Right ventricle myocardium inferior (tissue), 1 donor: ENCODE measurements at regions not wholly inside any gene's neighbourhood (a gene's known extent, or its start where the extent isn't known, plus 50 kb on each side); places are given as distances from the start of the nearest gene placed in this dataset.
"Not testable (repeated sequence)": the region's sequence is repeated elsewhere in the genome, so short reads cannot be mapped to it uniquely, and the experiment has no call there.

Source experiments
- ATAC-seq: fragments of 200-7000 bp; cut with Tn5 transposase; one replicate; pipeline ENCODE4 v1.9.1; 2020; ENCODE audit warnings: mild to moderate bottlenecking, moderate library complexity
- DNase-seq: peaks from one replicate; pipeline ENCODE4 v3.0.0; 2021; ENCODE audit errors: missing footprints
- intact Hi-C: fragments of 100-400 bp; cut with DNase I; formaldehyde crosslinking; loops from one replicate; pipeline ENCODE4 v1.11.0; 2022
- donor health status: DM: no; HTN: yes; CAD: no; lungs with severe emphysema.

DNA sequence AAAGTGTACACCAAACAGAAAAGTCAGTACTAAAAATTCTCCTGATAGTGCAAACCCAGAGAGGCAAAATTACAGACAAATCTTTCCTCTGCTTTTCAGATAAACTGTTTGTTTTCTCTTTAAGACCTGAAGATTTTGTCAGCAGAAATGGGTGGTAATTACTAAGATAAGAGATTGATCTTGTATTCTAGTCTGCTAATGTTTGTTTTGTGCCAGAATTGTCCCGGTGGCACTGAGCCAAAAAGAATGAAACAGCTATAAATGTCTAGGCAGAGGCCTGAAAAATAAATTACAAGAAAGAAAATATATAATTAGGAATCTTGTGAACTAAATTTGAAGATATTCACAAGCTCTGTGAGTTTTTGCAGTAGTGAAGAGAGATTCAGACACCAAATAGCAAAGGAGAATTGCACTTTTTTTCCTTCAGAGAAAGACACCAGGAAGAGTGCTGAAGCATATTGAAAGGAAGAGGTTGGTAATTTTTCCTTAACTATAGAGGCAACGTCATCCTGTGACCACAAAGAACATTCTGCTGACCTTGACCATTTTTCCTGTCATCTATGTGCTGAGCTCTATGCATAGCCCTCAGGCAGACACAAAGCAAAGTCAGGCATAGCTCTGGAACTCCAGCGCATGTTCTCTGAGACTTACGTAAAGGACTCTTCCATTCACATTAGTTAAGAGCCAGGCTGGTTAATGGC lies 314.5 kb upstream of the RASGEF1B start:
- intact Hi-C loops = no loop called here
- DNase-seq = no peak
- no peak for ATAC-seq

DNA sequence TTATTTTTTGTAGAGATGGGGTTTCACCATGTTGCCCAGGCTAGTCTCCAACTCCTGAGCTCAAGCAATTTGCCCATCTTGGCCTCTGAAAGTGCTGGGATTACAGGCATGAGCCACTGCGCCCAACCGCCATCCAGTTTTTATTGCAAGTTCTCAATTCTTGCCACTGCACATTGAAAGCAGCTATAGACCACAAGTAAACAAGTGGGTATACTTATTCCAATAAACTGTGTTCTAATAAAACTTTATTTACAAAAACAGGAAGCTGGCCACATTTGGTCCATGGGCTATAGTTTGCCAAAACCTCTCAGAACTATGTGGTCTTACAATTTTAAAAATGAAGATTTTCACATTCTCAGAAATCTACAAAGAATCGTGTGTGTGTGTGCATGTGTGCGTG lies 313.6 kb upstream of the RASGEF1B start:
- DNase-seq (no peak), ATAC-seq (no peak)
- intact Hi-C loops = no loop called here

DNA sequence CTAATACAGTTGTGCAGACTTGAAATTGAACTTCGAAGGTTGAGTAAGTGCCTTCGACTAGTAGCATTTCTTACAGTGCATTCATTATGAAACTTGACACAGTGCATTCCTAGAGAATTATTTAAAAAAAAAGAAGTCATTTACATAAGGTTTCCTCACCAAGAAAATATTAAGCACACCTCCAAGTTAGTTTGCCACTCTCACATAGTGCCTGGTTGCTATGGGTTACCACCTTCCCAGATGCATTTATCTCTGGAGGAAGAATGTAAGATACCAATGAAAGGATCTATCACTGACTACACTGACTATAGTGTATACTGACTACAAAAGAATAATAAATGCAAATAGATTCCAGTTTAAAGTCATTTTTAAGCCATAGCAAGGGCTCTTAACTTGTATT lies 311.9 kb upstream of the RASGEF1B start:
- no peak for ATAC-seq
- intact Hi-C loops = no loop called here
- DNase-seq = no peak

DNA sequence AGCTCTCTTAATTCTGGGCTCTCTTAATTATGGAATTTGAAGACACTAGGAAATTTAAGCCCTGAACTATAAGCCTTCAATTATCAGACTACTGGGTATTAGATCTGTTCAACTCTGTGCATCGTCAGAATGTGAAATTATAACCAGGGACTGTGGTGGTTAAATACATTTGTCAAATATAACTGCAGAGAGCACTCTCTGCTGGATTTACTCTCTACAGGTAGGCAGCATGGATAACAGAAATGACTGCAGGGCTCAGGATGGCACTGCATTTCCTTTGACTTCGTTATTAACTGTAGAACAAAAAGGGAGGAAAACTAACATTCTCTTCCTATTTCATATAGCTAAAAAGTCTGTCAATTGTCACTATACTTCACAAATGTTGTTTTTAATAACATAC lies 310.1 kb upstream of the RASGEF1B start:
- intact Hi-C loops = no loop called here
- DNase-seq (no peak), ATAC-seq (no peak)

DNA sequence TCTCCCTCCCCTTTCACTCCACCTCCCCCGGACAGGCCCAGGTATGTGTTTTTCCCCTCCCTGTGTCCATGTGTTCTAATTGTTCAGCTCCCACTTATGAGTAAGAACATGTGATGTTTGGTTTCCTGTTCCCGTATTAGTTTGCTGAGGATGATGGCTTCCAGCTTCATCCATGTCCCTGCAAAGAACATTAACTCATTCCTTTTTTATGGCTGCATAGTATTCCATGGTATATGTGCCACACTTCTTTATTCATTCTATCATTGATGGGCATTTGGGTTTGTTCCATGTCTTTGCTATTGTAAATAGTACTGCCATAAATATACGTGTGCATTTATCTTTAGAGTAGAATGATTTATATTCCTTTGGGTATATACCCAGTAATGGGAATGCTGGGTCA lies 306.0 kb upstream of the RASGEF1B start:
- DNase-seq, ATAC-seq, intact Hi-C loops: not testable (repeated sequence)

DNA sequence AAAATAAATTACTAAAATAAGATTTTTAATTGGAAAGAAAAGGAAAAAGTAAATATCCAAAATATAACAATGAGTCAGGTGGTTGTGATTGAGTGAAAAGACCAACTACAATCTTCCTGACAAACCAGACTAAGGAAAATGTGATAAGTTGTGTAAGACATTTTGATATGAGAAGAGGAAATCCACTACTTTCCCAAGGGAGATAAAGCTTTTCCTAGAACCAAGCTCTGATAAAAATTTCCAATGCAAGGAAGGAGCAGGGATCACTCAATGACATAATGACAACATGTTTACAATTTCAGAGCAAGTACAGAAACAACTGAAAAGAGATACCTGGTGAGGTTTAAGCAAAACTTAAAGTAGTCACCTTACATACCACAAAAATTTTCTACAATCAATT lies 305.1 kb upstream of the RASGEF1B start:
- intact Hi-C loops = no loop called here
- ATAC-seq (no peak), DNase-seq (no peak)

DNA sequence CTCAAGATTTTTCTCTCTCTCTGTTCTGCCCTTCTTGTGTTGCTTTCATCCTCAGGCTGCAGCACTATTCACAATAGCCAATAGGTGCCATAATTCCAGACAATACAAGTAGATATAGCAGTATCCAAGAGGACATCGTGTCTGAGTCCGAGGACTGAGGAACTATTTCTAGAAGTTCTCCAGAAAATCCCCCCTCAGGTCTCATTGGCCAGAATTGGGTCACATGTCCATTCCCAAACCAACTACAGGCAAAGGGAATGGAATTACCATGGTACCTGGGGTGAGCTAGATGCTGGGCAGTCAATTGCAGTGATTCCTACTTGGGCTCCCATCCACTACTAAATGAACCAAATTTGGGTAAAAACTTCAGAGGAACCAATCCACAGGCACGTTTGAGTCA lies 301.9 kb upstream of the RASGEF1B start:
- DNase-seq (no peak), ATAC-seq (no peak)
- intact Hi-C loops = no loop called here

DNA sequence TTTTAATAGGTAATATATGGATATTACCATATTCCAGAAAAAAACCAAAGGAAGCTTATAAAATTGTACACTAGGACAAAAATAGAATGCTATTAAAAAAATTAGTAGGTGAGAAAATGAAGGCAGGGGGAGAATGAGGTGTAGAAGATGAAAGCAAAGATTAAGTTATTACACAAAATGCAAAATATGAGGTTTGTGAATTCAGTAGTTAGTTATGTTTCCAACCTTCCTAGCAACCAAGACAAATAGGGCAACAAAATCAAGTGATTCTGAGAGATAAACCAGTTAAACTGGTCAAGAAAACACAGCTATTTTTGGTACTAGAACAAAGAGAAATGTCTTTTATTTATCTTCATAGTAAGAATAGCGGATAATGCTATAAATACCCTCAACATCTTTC lies 300.0 kb upstream of the RASGEF1B start:
- intact Hi-C loops = no loop called here
- ATAC-seq (no peak), DNase-seq (no peak)

DNA sequence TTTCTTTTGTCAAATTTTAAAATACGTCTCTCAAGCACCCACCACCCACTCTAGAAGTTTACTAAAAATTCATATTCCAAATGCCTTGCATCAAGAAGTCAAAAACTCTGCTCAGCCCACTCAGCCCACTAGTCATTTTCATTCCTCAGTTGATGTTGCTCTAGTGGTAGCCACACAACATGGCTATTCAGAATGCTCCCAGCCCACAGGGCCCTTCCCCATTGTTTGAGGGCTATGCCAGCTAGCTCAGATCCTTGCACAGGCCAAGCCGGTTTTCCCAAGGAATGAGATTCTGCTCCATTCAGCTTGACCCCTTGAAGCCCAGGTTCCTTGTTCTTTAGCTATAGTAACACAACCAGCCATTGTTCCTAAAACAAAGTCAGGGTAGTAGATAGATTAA lies 297.5 kb upstream of the RASGEF1B start:
- intact Hi-C loops = no loop called here
- DNase-seq (no peak), ATAC-seq (no peak)

DNA sequence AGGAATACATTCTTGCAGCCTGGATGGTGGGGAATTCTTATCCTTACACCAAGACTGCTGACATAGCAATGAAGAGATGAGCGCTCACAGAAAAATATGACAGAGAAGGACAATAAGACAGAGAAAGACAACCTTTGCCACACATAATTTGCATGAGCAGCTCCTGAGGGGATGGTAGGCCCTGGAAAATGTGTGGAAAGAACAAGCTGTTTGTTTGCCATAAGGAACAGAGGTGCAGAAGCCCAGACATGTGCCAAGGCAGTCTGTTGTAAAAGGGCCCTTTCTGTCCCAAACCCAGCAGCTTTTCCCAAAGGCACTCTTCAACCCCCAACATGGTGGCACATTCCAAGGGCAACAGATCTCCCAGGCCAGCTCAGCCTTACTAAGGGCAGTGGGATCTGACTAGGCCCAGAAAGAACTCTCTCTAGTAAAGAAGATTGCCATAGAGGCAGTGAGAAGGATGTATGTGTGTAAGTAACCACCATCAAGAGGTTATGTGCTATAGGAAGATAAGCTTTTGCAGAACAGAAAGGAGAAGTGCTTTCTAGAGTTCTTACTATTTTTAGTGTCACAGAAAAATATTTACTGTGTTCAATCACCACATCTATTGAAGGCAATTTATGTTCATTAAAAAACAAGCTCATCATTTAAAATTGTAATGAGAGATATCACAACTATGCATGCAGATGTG lies 287.0 kb upstream of the RASGEF1B start:
- no peak for ATAC-seq
- intact Hi-C loops = no loop called here
- no peak for DNase-seq

DNA sequence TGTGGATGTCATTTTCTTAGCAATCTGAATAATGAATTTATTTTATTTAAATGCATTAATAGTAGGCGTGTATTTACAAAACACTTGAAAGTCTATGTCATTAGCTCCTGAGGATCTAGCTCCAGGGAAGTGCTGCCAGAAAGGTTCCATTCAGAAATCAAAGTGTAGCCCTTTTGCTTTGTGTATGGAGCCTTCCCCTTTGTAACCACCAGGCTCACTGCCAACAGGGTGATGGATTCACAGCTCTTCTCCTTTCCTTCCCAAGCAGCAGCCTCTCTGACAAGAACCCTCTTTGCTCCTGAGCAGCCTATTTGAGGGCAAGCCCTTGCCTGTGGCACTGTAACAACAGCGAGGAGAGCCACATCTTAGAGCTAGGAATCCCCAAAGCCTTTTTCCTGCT lies 286.0 kb upstream of the RASGEF1B start:
- intact Hi-C loops = no loop called here
- DNase-seq (no peak), ATAC-seq (no peak)

DNA sequence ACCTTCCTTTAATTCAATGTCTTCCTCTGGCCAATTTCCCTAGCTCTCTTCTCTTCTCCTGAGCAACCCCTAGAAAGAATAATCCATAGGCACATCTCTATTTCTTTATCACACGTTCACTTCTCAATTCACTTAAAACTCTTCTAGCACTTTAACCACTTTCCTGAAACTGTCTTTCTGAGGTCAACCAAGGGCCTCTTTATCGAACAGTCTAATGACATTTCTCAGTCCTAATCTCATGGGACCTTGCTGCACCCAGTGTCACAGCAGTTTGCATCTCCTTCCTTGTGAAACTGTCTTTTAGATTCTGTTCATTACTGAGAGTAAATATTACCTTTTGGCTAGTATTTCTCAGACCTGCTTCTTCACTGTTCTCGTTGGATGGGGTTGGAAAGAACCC lies 285.3 kb upstream of the RASGEF1B start:
- ATAC-seq (no peak), DNase-seq (no peak)
- intact Hi-C loops = no loop called here

DNA sequence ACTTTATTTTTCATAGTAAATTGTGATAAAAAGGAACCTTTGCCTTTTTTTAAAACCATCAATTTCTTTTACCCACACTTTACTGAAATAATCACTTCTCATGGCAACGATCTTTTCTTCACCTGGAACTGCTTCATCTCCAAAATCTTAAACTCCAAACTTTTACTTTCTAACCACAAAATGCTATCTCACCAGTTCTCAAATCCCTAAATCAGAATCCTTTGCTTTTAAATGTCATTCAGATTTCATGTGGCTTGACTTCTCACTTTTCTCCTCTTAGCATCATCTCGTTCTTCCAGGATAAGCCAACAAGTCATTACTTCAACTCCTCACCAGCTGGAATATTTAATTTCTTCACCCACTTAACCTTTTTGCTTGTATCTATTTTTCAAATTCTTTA lies 284.3 kb upstream of the RASGEF1B start:
- intact Hi-C loops = no loop called here
- DNase-seq = no peak
- no peak for ATAC-seq

DNA sequence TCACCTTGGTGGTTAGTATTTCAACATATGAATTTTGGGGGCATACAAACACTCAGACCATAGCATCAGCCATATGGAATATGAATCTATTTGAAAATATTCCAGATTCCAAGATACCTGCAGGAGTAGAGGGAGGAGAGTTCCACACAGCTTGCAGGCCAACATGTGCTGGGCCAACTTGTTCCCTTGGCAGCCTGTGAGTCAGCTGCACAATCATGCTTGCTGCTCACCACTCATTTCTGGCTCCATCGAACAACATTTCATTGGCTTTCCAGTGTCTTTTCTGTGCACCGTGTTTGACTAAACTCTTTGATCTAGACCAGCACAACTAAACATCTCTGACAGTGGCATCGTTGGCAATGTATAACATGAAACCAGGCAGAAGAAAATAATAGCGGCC lies 282.5 kb upstream of the RASGEF1B start:
- no peak for ATAC-seq
- intact Hi-C loops = no loop called here
- no peak for DNase-seq

DNA sequence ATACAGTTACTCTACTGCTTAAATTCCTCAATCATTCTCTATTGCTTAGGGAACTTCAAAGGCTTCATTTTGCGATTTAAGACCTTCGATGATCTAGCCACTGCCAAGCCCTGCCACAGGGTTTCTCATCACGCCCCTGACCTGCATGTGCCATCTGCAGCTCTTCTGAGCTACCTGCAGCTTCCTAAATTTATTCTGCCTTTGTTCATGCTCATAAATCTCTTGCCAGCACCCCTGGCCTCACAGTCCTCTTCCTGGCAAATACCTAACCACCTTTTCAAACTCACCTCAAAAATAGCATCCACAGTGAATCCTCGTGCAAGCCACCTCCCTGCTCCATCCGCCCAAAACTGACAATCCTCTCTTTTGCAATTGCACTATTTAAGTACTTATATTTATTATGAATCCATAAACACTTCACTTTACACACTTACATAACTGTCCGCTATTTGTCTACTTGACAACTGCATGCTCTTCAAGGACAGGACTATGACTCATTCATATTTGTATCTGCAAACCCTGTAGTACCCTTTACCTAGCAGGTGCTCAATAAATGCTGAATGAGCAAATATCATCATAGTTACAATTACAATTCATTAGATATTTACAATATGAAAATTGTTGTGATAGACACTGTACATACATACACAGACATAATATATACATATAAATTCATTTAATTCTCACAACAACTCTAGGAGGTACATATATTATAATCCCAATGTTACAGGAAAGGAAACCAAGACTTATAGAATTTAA lies 280.0 kb upstream of the RASGEF1B start:
- ATAC-seq (no peak), DNase-seq (no peak)
- intact Hi-C loops = no loop called here

DNA sequence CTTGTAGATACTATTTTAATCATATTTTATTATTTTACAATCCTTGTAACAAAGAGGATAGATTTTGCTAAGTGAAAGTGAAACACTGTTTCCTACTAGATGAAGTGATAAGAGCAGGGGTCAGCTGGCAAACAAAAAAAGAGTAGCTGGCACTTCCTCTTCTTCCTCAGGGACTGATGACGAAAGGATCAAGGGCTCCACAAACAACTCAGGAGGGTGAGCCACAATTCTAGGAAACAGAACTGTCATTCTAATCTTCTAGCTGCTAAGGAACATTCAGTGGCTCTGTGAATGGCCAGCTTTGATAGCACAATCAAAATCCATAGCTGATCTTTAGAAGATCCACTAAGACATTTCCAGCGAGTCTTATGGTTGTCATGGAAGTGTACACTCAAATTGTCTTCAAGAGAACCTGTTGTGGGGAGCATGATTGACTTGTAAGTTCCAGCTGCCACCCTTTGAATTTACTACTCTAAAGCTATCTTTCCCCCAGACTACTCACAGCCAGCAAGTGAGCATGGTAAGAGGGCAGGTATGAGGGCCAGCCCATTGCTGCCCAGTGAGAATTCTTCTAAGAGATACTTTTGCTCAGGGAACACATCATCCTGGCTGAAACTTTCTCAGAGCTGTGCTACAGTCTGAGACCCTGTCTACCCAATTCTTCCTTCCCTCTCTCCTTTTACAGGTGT lies 275.7 kb upstream of the RASGEF1B start:
- intact Hi-C loops = no loop called here
- DNase-seq (no peak), ATAC-seq (no peak)

DNA sequence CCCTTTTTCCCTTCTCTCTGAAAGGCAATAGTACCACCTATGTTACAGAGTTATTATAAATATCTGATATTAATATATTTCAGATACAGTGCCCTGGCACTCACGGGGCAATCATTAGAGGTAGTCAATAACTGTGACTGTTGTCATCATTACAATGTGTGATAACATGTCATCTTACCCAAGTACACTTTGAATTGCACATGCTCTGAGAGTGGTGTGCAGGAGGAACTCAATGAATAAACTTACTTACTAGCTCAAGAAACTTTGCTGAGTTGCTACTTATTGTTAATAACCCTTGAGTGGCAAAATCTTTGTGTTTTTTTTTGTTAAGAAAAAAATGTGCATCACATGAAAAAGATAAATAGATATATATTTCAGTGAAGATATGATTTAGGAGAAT lies 275.1 kb upstream of the RASGEF1B start:
- no peak for DNase-seq
- intact Hi-C loops = no loop called here

DNA sequence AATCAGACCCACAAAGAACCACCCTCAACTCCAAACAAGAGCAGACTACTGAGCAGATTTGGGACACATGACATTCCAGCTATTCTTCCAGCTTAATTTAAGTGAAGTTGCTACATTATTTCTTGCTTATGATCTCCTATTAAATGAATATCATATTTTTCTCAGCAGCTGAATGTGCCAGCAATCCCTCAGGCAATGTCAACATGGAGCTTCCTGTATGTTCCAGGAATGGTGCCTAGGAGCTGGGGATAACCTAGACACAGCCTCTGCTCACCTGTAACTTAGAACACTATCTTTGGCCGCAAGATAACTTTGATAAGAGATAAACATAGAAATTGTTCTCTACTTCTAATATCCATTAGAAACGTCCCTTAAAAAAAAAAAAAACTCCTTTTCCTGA lies 274.4 kb upstream of the RASGEF1B start:
- ATAC-seq = no peak
- DNase-seq = no peak

More for the DNA sequence above, 275.1 kb upstream of the RASGEF1B start:
- ATAC-seq = no peak

DNA sequence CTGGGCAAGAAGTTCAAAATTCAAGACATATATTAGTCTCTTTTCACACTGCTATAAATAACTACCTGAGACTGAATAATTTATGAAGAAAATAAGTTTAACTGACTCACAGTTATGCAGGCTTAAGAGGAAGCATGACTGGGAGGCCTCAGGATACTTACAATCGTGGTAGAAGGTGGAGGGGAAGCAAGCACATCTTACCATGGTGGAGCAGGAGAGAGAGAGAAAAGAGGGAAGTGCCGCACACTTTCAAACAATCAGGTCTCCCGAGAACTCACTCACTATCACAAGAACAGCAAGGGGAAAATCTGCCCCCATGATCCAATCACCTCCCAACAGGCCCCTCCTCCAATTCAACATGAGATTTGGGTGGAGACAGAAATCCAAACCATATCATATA lies 273.3 kb upstream of the RASGEF1B start:
- no peak for ATAC-seq
- no peak for DNase-seq
- intact Hi-C loops = no loop called here

More for the DNA sequence above, 274.4 kb upstream of the RASGEF1B start:
- intact Hi-C loops = no loop called here
